ENCODE measurements at regions not wholly inside any gene's neighbourhood (a gene's known extent, or its start where the extent isn't known, plus 50 kb on each side); places are given as distances from the start of the nearest gene placed in this dataset.

- H3K4me1 ChIP-seq (ENCODE audit: control insufficient read depth in 1 of 2, insufficient read depth in 2 of 2, low read length in 2 of 2) = no peaks in the 10 kb centered on the region
- DNase-seq = no peak
- H3K4me2 ChIP-seq (ENCODE audit: low read length) = no peak overlapping the region
- H3K4me3 ChIP-seq (ENCODE audit: low read depth, low read length) = no peak overlapping the region
- H2AK5ac ChIP-seq (ENCODE audit: low read length) = no peak overlapping the region
- H3K79me1 ChIP-seq (ENCODE audit: low read length) = no peaks in the 10 kb centered on the region
- H3K36me3 ChIP-seq (ENCODE audit: control insufficient read depth in 1 of 2, insufficient read depth in 2 of 2, low read length in 2 of 2) = no peaks in the 10 kb centered on the region
- H3K18ac ChIP-seq (ENCODE audit: low read length) = no peak overlapping the region
- H2BK120ac ChIP-seq (ENCODE audit: insufficient read depth, low read length, poor library complexity) = no peak overlapping the region
- H4K8ac ChIP-seq (ENCODE audit: low read depth, low read length) = no peak overlapping the region
- H2AFZ ChIP-seq (ENCODE audit: insufficient read depth, low read length, poor library complexity) = no peak overlapping the region
- no peaks in the 10 kb centered on the region for H3K9me3 ChIP-seq (ENCODE audit: insufficient read depth, low read depth, low read length)
- H4K12ac ChIP-seq (ENCODE audit: low read depth, low read length) = no peak overlapping the region
- H2BK12ac ChIP-seq (ENCODE audit: low read length) = no peak overlapping the region
- H4K91ac ChIP-seq (ENCODE audit: low read depth, low read length) = no peak overlapping the region
- H3K23ac ChIP-seq (ENCODE audit: low read length) = no peak overlapping the region
- H3K9ac ChIP-seq (ENCODE audit: low read length) = no peak overlapping the region
- no peak overlapping the region for H2BK5ac ChIP-seq (ENCODE audit: low read depth, low read length, poor library complexity)
- H3K14ac ChIP-seq (ENCODE audit: low read length) = no peak overlapping the region
- no CpG with 5 or more reads among the region's 2 CpGs for WGBS (ENCODE audit: extremely low coverage, insufficient coverage, insufficient read length)
- H3K79me2 ChIP-seq (ENCODE audit: control insufficient read depth, insufficient read depth, low read length, poor library complexity) = no peaks in the 10 kb centered on the region
- H3K4ac ChIP-seq (ENCODE audit: low read depth, low read length) = no peak overlapping the region
- no peak overlapping the region for H3K27ac ChIP-seq (ENCODE audit: low read depth, low read length)
- no peaks in the 10 kb centered on the region for H3K27me3 ChIP-seq (ENCODE audit: insufficient read depth, low read length)
Measured at GRCh38 chr2:52939250-52939649, 828.4 kb upstream of the CHAC2 start.

DNA sequence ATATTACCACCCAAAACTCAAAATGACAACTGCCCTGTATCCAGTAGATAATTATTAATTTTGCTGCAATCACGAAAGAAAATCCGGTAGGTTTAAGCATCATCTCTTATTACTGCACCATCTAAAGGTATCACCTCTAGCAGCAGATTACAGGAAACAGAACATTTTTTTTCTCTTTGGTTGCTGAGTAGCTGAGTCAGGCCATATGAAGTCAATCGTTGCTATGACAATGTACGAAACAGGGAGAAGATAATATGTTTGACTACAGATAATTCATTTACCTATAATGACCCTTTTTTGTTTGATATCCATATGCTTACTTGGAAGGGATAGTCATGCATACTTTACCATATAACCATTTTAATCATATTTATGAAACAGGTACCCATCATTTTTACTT, 831.6 kb upstream of the CHAC2 start:
- H3K4me1 ChIP-seq (ENCODE audit: control insufficient read depth in 1 of 2, insufficient read depth in 2 of 2, low read length in 2 of 2) = no peaks in the 10 kb centered on the region
- no peak overlapping the region for H4K91ac ChIP-seq (ENCODE audit: low read depth, low read length)
- H3K79me2 ChIP-seq (ENCODE audit: control insufficient read depth, insufficient read depth, low read length, poor library complexity) = no peaks in the 10 kb centered on the region
- no peak overlapping the region for H3K9ac ChIP-seq (ENCODE audit: low read length)
- H4K8ac ChIP-seq (ENCODE audit: low read depth, low read length) = no peak overlapping the region
- no peak overlapping the region for H3K27ac ChIP-seq (ENCODE audit: low read depth, low read length)
- H2AK5ac ChIP-seq (ENCODE audit: low read length) = no peak overlapping the region
- H3K79me1 ChIP-seq (ENCODE audit: low read length) = no peaks in the 10 kb centered on the region
- H4K12ac ChIP-seq (ENCODE audit: low read depth, low read length) = no peak overlapping the region
- DNase-seq = no peak
- H3K23ac ChIP-seq (ENCODE audit: low read length) = no peak overlapping the region
- no peak overlapping the region for H2AFZ ChIP-seq (ENCODE audit: insufficient read depth, low read length, poor library complexity)
- H3K18ac ChIP-seq (ENCODE audit: low read length) = no peak overlapping the region
- no peaks in the 10 kb centered on the region for H3K36me3 ChIP-seq (ENCODE audit: control insufficient read depth in 1 of 2, insufficient read depth in 2 of 2, low read length in 2 of 2)
- no peaks in the 10 kb centered on the region for H3K9me3 ChIP-seq (ENCODE audit: insufficient read depth, low read depth, low read length)
- H3K27me3 ChIP-seq (ENCODE audit: insufficient read depth, low read length) = no peaks in the 10 kb centered on the region
- WGBS (ENCODE audit: extremely low coverage, insufficient coverage, insufficient read length) = no CpG with 5 or more reads among the region's 4 CpGs
- no peak overlapping the region for H2BK120ac ChIP-seq (ENCODE audit: insufficient read depth, low read length, poor library complexity)
- no peak overlapping the region for H3K14ac ChIP-seq (ENCODE audit: low read length)
- no peak overlapping the region for H3K4me2 ChIP-seq (ENCODE audit: low read length)
- no peak overlapping the region for H2BK12ac ChIP-seq (ENCODE audit: low read length)
- no peak overlapping the region for H2BK5ac ChIP-seq (ENCODE audit: low read depth, low read length, poor library complexity)
- H3K4ac ChIP-seq (ENCODE audit: low read depth, low read length) = no peak overlapping the region
- H3K4me3 ChIP-seq (ENCODE audit: low read depth, low read length) = no peak overlapping the region

GRCh38 chr2:52934920-52935640, 832.5 kb upstream of the CHAC2 start:
- Histone ChIP-seq H4K91ac (ENCODE audit: low read depth, low read length) (no peak overlapping the region), H3K79me1 (ENCODE audit: low read length) (no peaks in the 10 kb centered on the region), H3K14ac (ENCODE audit: low read length) (no peak overlapping the region), H3K23ac (ENCODE audit: low read length) (no peak overlapping the region), H3K9ac (ENCODE audit: low read length) (no peak overlapping the region), H3K27me3 (ENCODE audit: insufficient read depth, low read length) (no peaks in the 10 kb centered on the region), H3K9me3 (ENCODE audit: insufficient read depth, low read depth, low read length) (no peaks in the 10 kb centered on the region), H3K27ac (ENCODE audit: low read depth, low read length) (no peak overlapping the region), H2BK5ac (ENCODE audit: low read depth, low read length, poor library complexity) (no peak overlapping the region), H3K4me1 (ENCODE audit: control insufficient read depth in 1 of 2, insufficient read depth in 2 of 2, low read length in 2 of 2) (no peaks in the 10 kb centered on the region), H3K4me2 (ENCODE audit: low read length) (no peak overlapping the region), H2AFZ (ENCODE audit: insufficient read depth, low read length, poor library complexity) (no peak overlapping the region), H2BK12ac (ENCODE audit: low read length) (no peak overlapping the region), H4K12ac (ENCODE audit: low read depth, low read length) (no peak overlapping the region), H2AK5ac (ENCODE audit: low read length) (no peak overlapping the region), H3K4me3 (ENCODE audit: low read depth, low read length) (no peak overlapping the region), H3K4ac (ENCODE audit: low read depth, low read length) (no peak overlapping the region), H3K18ac (ENCODE audit: low read length) (no peak overlapping the region), H3K79me2 (ENCODE audit: control insufficient read depth, insufficient read depth, low read length, poor library complexity) (no peaks in the 10 kb centered on the region), H4K8ac (ENCODE audit: low read depth, low read length) (no peak overlapping the region), H3K36me3 (ENCODE audit: control insufficient read depth in 1 of 2, insufficient read depth in 2 of 2, low read length in 2 of 2) (no peaks in the 10 kb centered on the region), H2BK120ac (ENCODE audit: insufficient read depth, low read length, poor library complexity) (no peak overlapping the region)
- no peak for DNase-seq
- no CpG with 5 or more reads among the region's 3 CpGs for WGBS (ENCODE audit: extremely low coverage, insufficient coverage, insufficient read length)

- Histone ChIP-seq H3K9me3 (ENCODE audit: insufficient read depth, low read depth, low read length) (peaks cover 2% of the 10 kb centered on the region), H4K91ac (ENCODE audit: low read depth, low read length) (no peak overlapping the region), H3K27me3 (ENCODE audit: insufficient read depth, low read length) (no peaks in the 10 kb centered on the region), H3K9ac (ENCODE audit: low read length) (no peak overlapping the region), H3K27ac (ENCODE audit: low read depth, low read length) (no peak overlapping the region), H3K79me1 (ENCODE audit: low read length) (no peaks in the 10 kb centered on the region), H3K14ac (ENCODE audit: low read length) (no peak overlapping the region), H2BK5ac (ENCODE audit: low read depth, low read length, poor library complexity) (no peak overlapping the region), H2BK12ac (ENCODE audit: low read length) (no peak overlapping the region), H3K4me3 (ENCODE audit: low read depth, low read length) (no peak overlapping the region), H4K8ac (ENCODE audit: low read depth, low read length) (no peak overlapping the region), H3K79me2 (ENCODE audit: control insufficient read depth, insufficient read depth, low read length, poor library complexity) (no peaks in the 10 kb centered on the region), H2BK120ac (ENCODE audit: insufficient read depth, low read length, poor library complexity) (no peak overlapping the region), H3K4ac (ENCODE audit: low read depth, low read length) (no peak overlapping the region), H3K18ac (ENCODE audit: low read length) (no peak overlapping the region), H3K23ac (ENCODE audit: low read length) (no peak overlapping the region), H3K36me3 (ENCODE audit: control insufficient read depth in 1 of 2, insufficient read depth in 2 of 2, low read length in 2 of 2) (no peaks in the 10 kb centered on the region), H3K4me2 (ENCODE audit: low read length) (no peak overlapping the region), H4K12ac (ENCODE audit: low read depth, low read length) (no peak overlapping the region), H2AK5ac (ENCODE audit: low read length) (no peak overlapping the region), H2AFZ (ENCODE audit: insufficient read depth, low read length, poor library complexity) (no peak overlapping the region), H3K4me1 (ENCODE audit: control insufficient read depth in 1 of 2, insufficient read depth in 2 of 2, low read length in 2 of 2) (no peaks in the 10 kb centered on the region)
- WGBS (ENCODE audit: extremely low coverage, insufficient coverage, insufficient read length) = no CpG with 5 or more reads among the region's 3 CpGs
- peak in 1 of 2 donors; percentile 50 for DNase-seq
Measured at GRCh38 chr2:52934323-52934898, 833.2 kb upstream of the CHAC2 start.

Measured in trophoblast cell (in vitro differentiated cells and primary cell).